M059J (cell line): ENCODE measurements at regions not wholly inside any gene's neighbourhood (a gene's known extent, or its start where the extent isn't known, plus 50 kb on each side); places are given as distances from the start of the nearest gene placed in this dataset.
A peak's percentile ranks its signal among the peaks of the same experiment; 100 is the strongest.

Experiments used
- DNase-seq: peaks from one replicate; pipeline ENCODE4 v3.0.0-alpha.2; 2012; ENCODE audit warnings: low read depth

- no peak for DNase-seq
Measured at GRCh38 chr1:219316066-219316465, 142.4 kb downstream of the LYPLAL1 start.

- no peak for DNase-seq
Measured at GRCh38 chr1:219313961-219314360, 140.3 kb downstream of the LYPLAL1 start.

- DNase-seq: peak; percentile 88
Measured at GRCh38 chr1:219312967-219313366, 139.3 kb downstream of the LYPLAL1 start.

- peak; percentile 84 for DNase-seq
Measured at GRCh38 chr1:219310181-219310728, 136.6 kb downstream of the LYPLAL1 start.

GRCh38 chr1:219308367-219308766 is 134.7 kb downstream of the LYPLAL1 start:
- no peak for DNase-seq

- peak; percentile 90 for DNase-seq
Measured at GRCh38 chr1:219304227-219305226, 130.8 kb downstream of the LYPLAL1 start.

GRCh38 chr1:219302697-219303096 is 129.0 kb downstream of the LYPLAL1 start:
- no peak for DNase-seq

- peak; percentile 46 for DNase-seq
Measured at GRCh38 chr1:219299420-219299819, 125.7 kb downstream of the LYPLAL1 start.

- peak; percentile 68 for DNase-seq
Measured at GRCh38 chr1:219298571-219299148, 125.0 kb downstream of the LYPLAL1 start.

GRCh38 chr1:219296430-219297355 is 123.0 kb downstream of the LYPLAL1 start:
- peak; percentile 48 for DNase-seq

- no peak for DNase-seq
Measured at GRCh38 chr1:219294251-219294650, 120.6 kb downstream of the LYPLAL1 start.

GRCh38 chr1:219293410-219293809 is 119.7 kb downstream of the LYPLAL1 start:
- DNase-seq: no peak

GRCh38 chr1:219292999-219293398 is 119.3 kb downstream of the LYPLAL1 start:
- no peak for DNase-seq

- no peak for DNase-seq
Measured at GRCh38 chr1:219292341-219292740, 118.7 kb downstream of the LYPLAL1 start.

- DNase-seq: no peak
Measured at GRCh38 chr1:219289171-219289570, 115.5 kb downstream of the LYPLAL1 start.

GRCh38 chr1:219283541-219283940 is 109.9 kb downstream of the LYPLAL1 start:
- no peak for DNase-seq

- DNase-seq: no peak
Measured at GRCh38 chr1:219281831-219282230, 108.2 kb downstream of the LYPLAL1 start.

- peak; percentile 54 for DNase-seq
Measured at GRCh38 chr1:219279017-219279770, 105.5 kb downstream of the LYPLAL1 start.

GRCh38 chr1:219278288-219278687 is 104.6 kb downstream of the LYPLAL1 start:
- no peak for DNase-seq

GRCh38 chr1:219277304-219278105 is 103.8 kb downstream of the LYPLAL1 start:
- no peak for DNase-seq
